HG03469 (cell line): ENCODE measurements at regions not wholly inside any gene's neighbourhood (a gene's known extent, or its start where the extent isn't known, plus 50 kb on each side); places are given as distances from the start of the nearest gene placed in this dataset.

Experiments
- ATAC-seq: cut with Tn5 transposase; IDR thresholded peaks from one replicate; pipeline ENCODE4 v1.9.1; 2021; ENCODE audit warnings: mild to moderate bottlenecking, moderate library complexity, moderate number of reproducible peaks; ENCODE audit not compliant: unreplicated experiment

- ATAC-seq = no peak
Observed at GRCh38 chr1:78792756-78793155, 143.1 kb downstream of the IFI44 start.

- ATAC-seq = no peak
Observed at GRCh38 chr1:78797108-78797781, 147.6 kb downstream of the IFI44 start.

GRCh38 chr1:78799926-78800325 is 150.3 kb downstream of the IFI44 start:
- no peak for ATAC-seq

- ATAC-seq = no peak
Observed at GRCh38 chr1:78814176-78814575, 164.5 kb downstream of the IFI44 start.

- ATAC-seq = no peak
Observed at GRCh38 chr1:78825561-78825960, 175.9 kb downstream of the IFI44 start.

- ATAC-seq = no peak
Observed at GRCh38 chr1:78829644-78830043, 176.9 kb downstream of the ADGRL4 start.

- ATAC-seq = no peak
Observed at GRCh38 chr1:78830321-78830720, 176.2 kb downstream of the ADGRL4 start.

GRCh38 chr1:78831731-78832360 is 174.7 kb downstream of the ADGRL4 start:
- ATAC-seq = no peak

- ATAC-seq = no peak
Observed at GRCh38 chr1:78833491-78833890, 173.0 kb downstream of the ADGRL4 start.

GRCh38 chr1:78834201-78834741 is 172.3 kb downstream of the ADGRL4 start:
- no peak for ATAC-seq

- ATAC-seq = no peak
Observed at GRCh38 chr1:78836726-78837125, 169.8 kb downstream of the ADGRL4 start.

GRCh38 chr1:78839704-78840277 is 166.7 kb downstream of the ADGRL4 start:
- peak; percentile 36 for ATAC-seq
